ENCODE measurements at regions not wholly inside any gene's neighbourhood (a gene's known extent, or its start where the extent isn't known, plus 50 kb on each side); places are given as distances from the start of the nearest gene placed in this dataset.

DNA sequence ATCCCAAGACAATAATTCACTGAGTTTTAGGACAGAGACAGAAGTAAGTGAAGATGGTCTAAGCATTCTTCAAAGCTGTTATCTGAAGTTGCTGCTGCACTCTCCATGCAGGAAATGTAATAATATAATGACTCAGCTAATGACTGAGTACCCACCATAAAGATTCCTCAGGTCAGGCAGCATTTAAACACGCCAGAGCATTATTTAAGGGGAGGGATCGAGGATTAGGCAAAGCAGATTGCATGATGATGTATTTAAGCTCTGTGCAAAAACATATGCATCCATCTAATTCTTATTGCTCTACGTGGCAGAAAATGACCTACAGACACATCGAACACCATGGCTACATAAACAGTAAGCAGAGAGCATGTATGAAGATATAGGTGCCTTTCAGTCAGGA is 216.4 kb downstream of the UNC5CL start:
- FAIRE-seq (no peak), ATAC-seq (no peak), DNase-seq (ENCODE audit: extremely low read depth in 1 of 4, low spot score in 3 of 4) (no peak)
- Histone ChIP-seq H3K27ac (ENCODE audit: extremely low read depth, low read depth, low read length) (no peak overlapping the region), H4K20me1 (replicated peaks; ENCODE audit: control insufficient read depth, insufficient read depth, low read length) (no peaks in the 10 kb centered on the region), H3K9me3 (replicated peaks; ENCODE audit: control insufficient read depth, insufficient read depth, low read depth, low read length) (no peaks in the 10 kb centered on the region), H3K4me3 (no peak overlapping the region), H3K4me2 (ENCODE audit: insufficient read depth, low read length) (no peak overlapping the region), H2AFZ (ENCODE audit: low read depth, low read length) (no peak overlapping the region), H3K36me3 (ENCODE audit: control insufficient read depth, insufficient read depth, low read length) (no peaks in the 10 kb centered on the region), H3K4me1 (replicated peaks in 1 of 2; ENCODE audit: control insufficient read depth in 2 of 2, insufficient read depth in 2 of 2, low read length in 2 of 2) (no peaks in the 10 kb centered on the region), H3K27me3 (ENCODE audit: control insufficient read depth in 2 of 2, insufficient read depth in 2 of 2, low read length in 2 of 2) (peaks cover 2 to 10% of the 10 kb centered on the region in 2 experiments; a peak in 3 of 5 replicates), H3K79me2 (ENCODE audit: control insufficient read depth, insufficient read depth, low read length) (no peaks in the 10 kb centered on the region), H3K9me1 (ENCODE audit: control insufficient read depth, insufficient read depth, low read length) (no peaks in the 10 kb centered on the region), H3K9ac (ENCODE audit: insufficient read depth in 1 of 2, low read depth in 2 of 2, low read length in 2 of 2) (no peak overlapping the region)
- ChIA-PET POLR2A (interaction anchor here (0.6 to 1.9 kb wide), 4 partner anchors 11 to 372 kb away, joined by 3 to 4 read pairs (median 4); no protein-coding TSS in a partner anchor), CTCF (ENCODE audit: low intra/inter-chr PET ratio) (no interaction called here)
- in situ Hi-C loops (cut with MboI), result no loop called here
- WGBS (ENCODE audit: insufficient coverage, low coverage, missing lambda C conversion rate), result 0% methylated on average over 4 of the region's 4 CpGs
- BruUV-seq (replicated peaks), result no TSS peak
- TF ChIP-seq PTRF (tag; IDR thresholded peaks at IDR 0.05) (no peak), ZBTB7A (IDR thresholded peaks at IDR 0.05; ENCODE audit: borderline replicate concordance, control insufficient read depth, low read depth, low read length) (no peak), MAFG (tag; conservative IDR thresholded peaks at IDR 0.05) (0 out of 2 replicates have a peak, but pooled peaks have one; percentile 18)
- intact Hi-C loops (cut with micrococcal nuclease), result no loop called here

DNA sequence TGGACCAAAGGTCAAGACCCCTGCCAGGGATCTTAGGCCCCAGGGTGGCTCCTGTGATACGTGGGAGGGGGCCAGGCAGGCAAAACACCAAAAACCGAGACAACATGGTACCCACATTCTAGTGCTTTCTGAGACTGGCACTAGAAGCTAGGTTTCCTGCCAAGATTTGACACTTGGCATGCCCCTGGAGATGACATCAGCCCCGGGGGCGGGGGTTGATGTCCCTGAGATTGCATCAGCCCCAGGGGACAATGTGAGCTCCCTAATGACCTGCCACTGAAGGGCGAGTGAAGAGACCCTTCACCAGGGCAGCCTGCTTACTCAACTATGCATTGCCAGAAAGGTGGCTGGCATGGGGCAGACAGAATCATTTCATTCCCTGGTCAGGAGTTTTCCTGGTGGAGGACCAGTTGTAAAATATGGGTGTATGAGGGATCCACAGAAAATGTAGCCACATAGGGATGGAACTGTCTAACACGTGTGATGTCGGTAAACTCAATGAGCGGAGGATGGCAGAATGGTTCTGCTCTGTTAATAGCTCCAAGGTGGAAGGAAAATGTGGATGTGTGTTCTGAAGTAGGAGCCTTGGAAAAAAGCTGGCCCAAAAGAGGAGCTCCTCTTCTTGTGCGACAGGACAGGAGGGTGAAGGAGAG is 219.7 kb downstream of the UNC5CL start:
- no peaks in the 10 kb centered on the region for H3K36me3 ChIP-seq (ENCODE audit: control insufficient read depth, insufficient read depth, low read length)
- H3K4me3 ChIP-seq, result no peak overlapping the region
- peaks cover 0 to 5% of the 10 kb centered on the region in 2 experiments; a peak in 2 of 5 replicates for H3K27me3 ChIP-seq (ENCODE audit: control insufficient read depth in 2 of 2, insufficient read depth in 2 of 2, low read length in 2 of 2)
- H3K79me2 ChIP-seq (ENCODE audit: control insufficient read depth, insufficient read depth, low read length), result no peaks in the 10 kb centered on the region
- H2AFZ ChIP-seq (ENCODE audit: low read depth, low read length), result no peak overlapping the region
- FAIRE-seq (no peak), DNase-seq (ENCODE audit: extremely low read depth in 1 of 4, low spot score in 3 of 4) (peak in 1 of 4 experiments; percentile 3), ATAC-seq (peak; percentile 55)
- no peak overlapping the region for H3K9ac ChIP-seq (ENCODE audit: insufficient read depth in 1 of 2, low read depth in 2 of 2, low read length in 2 of 2)
- H3K4me1 ChIP-seq (replicated peaks in 1 of 2; ENCODE audit: control insufficient read depth in 2 of 2, insufficient read depth in 2 of 2, low read length in 2 of 2), result no peaks in the 10 kb centered on the region
- POLR2A ChIA-PET, result interaction anchor here (0.7 to 1.4 kb wide), 4 partner anchors 12 to 84 kb away, joined by 3 to 6 read pairs (median 4); no protein-coding TSS in a partner anchor
- H3K9me3 ChIP-seq (replicated peaks; ENCODE audit: control insufficient read depth, insufficient read depth, low read depth, low read length), result no peaks in the 10 kb centered on the region
- WGBS (ENCODE audit: insufficient coverage, low coverage, missing lambda C conversion rate), result 10% methylated on average over 9 of the region's 9 CpGs
- no peaks in the 10 kb centered on the region for H4K20me1 ChIP-seq (replicated peaks; ENCODE audit: control insufficient read depth, insufficient read depth, low read length)
- no peak overlapping the region for H3K27ac ChIP-seq (ENCODE audit: extremely low read depth, low read depth, low read length)
- in situ Hi-C loops (cut with MboI), result no loop called here
- CTCF ChIA-PET (ENCODE audit: low intra/inter-chr PET ratio), result no interaction called here
- intact Hi-C loops (cut with micrococcal nuclease), result no loop called here
- no peaks in the 10 kb centered on the region for H3K9me1 ChIP-seq (ENCODE audit: control insufficient read depth, insufficient read depth, low read length)
- BruUV-seq (replicated peaks), result no TSS peak
- H3K4me2 ChIP-seq (ENCODE audit: insufficient read depth, low read length), result no peak overlapping the region
- TF ChIP-seq CEBPG (CRISPR knock-in tag; IDR thresholded peaks at IDR 0.05) (no peak), CEBPG (tag; conservative IDR thresholded peaks at IDR 0.05 in 1 of 2, IDR thresholded peaks at IDR 0.05 in 1 of 2) (peak; percentile 42 to 92), MAFK (IDR thresholded peaks at IDR 0.05; ENCODE audit: low read length) (no peak), ZNF197 (CRISPR knock-in tag; IDR thresholded peaks at IDR 0.05; ENCODE audit: low read depth) (peak; percentile 60; the same call in 1 of the 2 replicates), DNMT1 (IDR thresholded peaks at IDR 0.05) (no peak), ZNF589 (CRISPR knock-in tag; IDR thresholded peaks at IDR 0.05; ENCODE audit: low read depth) (peak; percentile 84), HDAC8 (tag; IDR thresholded peaks at IDR 0.05) (0 out of 2 replicates have a peak, but pooled peaks have one; percentile 33), CC2D1A (IDR thresholded peaks at IDR 0.05) (no peak), EP300 (IDR thresholded peaks at IDR 0.05; ENCODE audit: low read length) (0 out of 2 replicates have a peak, but pooled peaks have one; percentile 28), EHMT2 (IDR thresholded peaks at IDR 0.05) (no peak), GTF2A2 (tag; IDR thresholded peaks at IDR 0.05) (no peak)
- TF ChIP-seq, protein P1, sequence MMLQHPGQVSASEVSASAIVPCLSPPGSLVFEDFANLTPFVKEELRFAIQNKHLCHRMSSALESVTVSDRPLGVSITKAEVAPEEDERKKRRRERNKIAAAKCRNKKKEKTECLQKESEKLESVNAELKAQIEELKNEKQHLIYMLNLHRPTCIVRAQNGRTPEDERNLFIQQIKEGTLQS (IDR thresholded peaks at IDR 0.05), result peak; percentile 88
- TF ChIP-seq, protein P1 (CRISPR knock-in tag; conservative IDR thresholded peaks at IDR 0.05), result no peak
